Naive thymus-derived CD4-positive, alpha-beta T cell (primary cell): ENCODE measurements at regions not wholly inside any gene's neighbourhood (a gene's known extent, or its start where the extent isn't known, plus 50 kb on each side); places are given as distances from the start of the nearest gene placed in this dataset.

ENCODE experiments used
- ATAC-seq: fragments of 150-1000 bp; cut with Tn5 transposase; 2 replicates; pipeline ENCODE4 v1.10.0; 2021; ENCODE audit warnings: mild to moderate bottlenecking, moderate library complexity
- CTCF ChIA-PET: fragments of 350-600 bp; sonication (Branson Sonifier 250); formaldehyde crosslinking; loops from one replicate; lab custom pipeline; 2021; ENCODE audit warnings: antibody characterized with exemption; lab: Charles Lee
- POLR2A ChIA-PET: fragments of 350-600 bp; sonication (Branson Sonifier 250); formaldehyde crosslinking; loops from one replicate; lab custom pipeline; 2021; ENCODE audit warnings: antibody characterized with exemption, inconsistent platforms; lab: Charles Lee
- DNase-seq, 9 donors: peaks; one replicate each; pipeline versions ENCODE4 v3.0.0 to v3.0.0-alpha.2; 2020 to 2022; ENCODE audit warnings: mixed read lengths in 1 of 9
- H3K27ac ChIP-seq: one replicate; pipeline ENCODE4 v1.7.0; 2013; ENCODE audit warnings: mild to moderate bottlenecking, low read depth, low read length, moderate library complexity
- H3K27me3 ChIP-seq, 2 donors: one replicate each; pipeline ENCODE4 v1.7.0; 2013; ENCODE audit warnings: low read length in 2 of 2, mild to moderate bottlenecking in 2 of 2, moderate library complexity in 2 of 2; ENCODE audit not compliant: control insufficient read depth in 2 of 2, insufficient read depth in 2 of 2
- H3K36me3 ChIP-seq, 3 experiments: 1 replicate in 2 of 3; 2 replicates in 1 of 3; pipeline ENCODE4 v1.7.0; 2013; ENCODE audit warnings: low read length in 3 of 3, mild to moderate bottlenecking in 3 of 3, moderate library complexity in 1 of 3; ENCODE audit not compliant: insufficient read depth in 3 of 3, control insufficient read depth in 2 of 3
- H3K4me1 ChIP-seq, 2 donors: one replicate each; pipeline ENCODE4 v1.7.0; 2013; ENCODE audit warnings: low read length in 2 of 2, mild to moderate bottlenecking in 2 of 2, moderate library complexity in 1 of 2; ENCODE audit not compliant: control insufficient read depth in 2 of 2, insufficient read depth in 2 of 2
- H3K4me3 ChIP-seq: 2 replicates; pipeline ENCODE4 v1.7.0; 2013; ENCODE audit warnings: mild to moderate bottlenecking, low read length
- H3K9me3 ChIP-seq, 3 experiments: 1 replicate in 2 of 3; 2 replicates in 1 of 3; pipeline ENCODE4 v1.7.0; 2013; ENCODE audit warnings: low read length in 3 of 3; ENCODE audit not compliant: control insufficient read depth in 2 of 3
- H3K27ac Mint-ChIP-seq, 9 donors: one replicate each; pipeline ENCODE4 v1.8.0; 2020 to 2022; ENCODE audit warnings: mixed read lengths in 9 of 9, mild to moderate bottlenecking in 8 of 9, moderate library complexity in 5 of 9, inconsistent platforms in 2 of 9
- H3K27me3 Mint-ChIP-seq, 5 donors: one replicate each; pipeline ENCODE4 v1.8.0; 2021 to 2022; ENCODE audit warnings: mixed read lengths in 5 of 5, mild to moderate bottlenecking in 1 of 5
- H3K36me3 Mint-ChIP-seq, 5 donors: one replicate each; pipeline ENCODE4 v1.8.0; 2020 to 2022; ENCODE audit warnings: mixed read lengths in 5 of 5, mild to moderate bottlenecking in 3 of 5, inconsistent platforms in 1 of 5
- H3K4me1 Mint-ChIP-seq, 7 donors: one replicate each; pipeline ENCODE4 v1.8.0; 2020 to 2022; ENCODE audit warnings: mixed read lengths in 7 of 7, mild to moderate bottlenecking in 3 of 7, inconsistent platforms in 1 of 7
- H3K4me3 Mint-ChIP-seq, 10 donors: one replicate each; pipeline ENCODE4 v1.8.0; 2020 to 2022; ENCODE audit warnings: mild to moderate bottlenecking in 10 of 10, mixed read lengths in 10 of 10, moderate library complexity in 6 of 10, inconsistent platforms in 2 of 10
- H3K9me3 Mint-ChIP-seq, 11 donors: one replicate each; pipeline ENCODE4 v1.8.0; 2020 to 2022; ENCODE audit warnings: mixed read lengths in 11 of 11, mild to moderate bottlenecking in 4 of 11, inconsistent platforms in 1 of 11, moderate library complexity in 1 of 11
- intact Hi-C, 2 donors: fragments of 100-400 bp; cut with micrococcal nuclease; formaldehyde crosslinking; loops; one replicate each; pipeline ENCODE4 v1.15.1; 2023

GRCh38 chr16:31708348-31708747 is 165.3 kb upstream of the ZNF267 start:
- Mint-ChIP-seq H3K27ac (peak overlapping the region in 8 of 9 donors; percentile 31 to 93 (median 64)), H3K9me3 (no peaks in the 10 kb centered on the region), H3K36me3 (peaks cover 5 to 41% (median 16%) of the 10 kb centered on the region in 5 donors), H3K4me3 (peak overlapping the region in 4 of 10 donors; percentile 22 to 73 (median 30)), H3K4me1 (peaks cover 22 to 37% (median 34%) of the 10 kb centered on the region in 7 donors), H3K27me3 (no peaks in the 10 kb centered on the region)
- ChIA-PET POLR2A (interaction anchor here (1.2 to 2.0 kb wide), 2 partner anchors 10 to 12 kb away, joined by 3 to 7 read pairs; no protein-coding TSS in a partner anchor), CTCF (no interaction called here)
- H3K27ac ChIP-seq = no peak overlapping the region
- DNase-seq (peak in 3 of 9 donors; percentile 32 to 75 (median 35)), ATAC-seq (peak; percentile 44)
- H3K36me3 ChIP-seq = peaks cover 5 to 67% (median 29%) of the 10 kb centered on the region in 3 experiments
- no peaks in the 10 kb centered on the region for H3K27me3 ChIP-seq
- H3K4me3 ChIP-seq = no peak overlapping the region
- peaks cover 0 to 15% of the 10 kb centered on the region in 2 donors for H3K4me1 ChIP-seq
- intact Hi-C loops = no loop called here
- no peaks in the 10 kb centered on the region for H3K9me3 ChIP-seq

- peak overlapping the region in 8 of 9 donors; percentile 31 to 93 (median 76) for H3K27ac Mint-ChIP-seq
- peak overlapping the region in 1 of 10 donors; percentile 4 for H3K4me3 Mint-ChIP-seq
- no peak overlapping the region for H3K4me3 ChIP-seq
- peaks cover 24 to 43% (median 37%) of the 10 kb centered on the region in 7 donors for H3K4me1 Mint-ChIP-seq
- no peak for ATAC-seq
- peaks cover under 1 to 19% of the 10 kb centered on the region in 2 donors for H3K4me1 ChIP-seq
- ChIA-PET POLR2A (interaction anchor here (1.2 to 2.0 kb wide), 2 partner anchors 11 to 13 kb away, joined by 3 to 7 read pairs; no protein-coding TSS in a partner anchor), CTCF (no interaction called here)
- peaks cover 5 to 61% (median 21%) of the 10 kb centered on the region in 3 experiments for H3K36me3 ChIP-seq
- H3K27ac ChIP-seq = no peak overlapping the region
- no peak for DNase-seq
- no peaks in the 10 kb centered on the region for H3K27me3 Mint-ChIP-seq
- peaks cover 5 to 37% (median 17%) of the 10 kb centered on the region in 5 donors for H3K36me3 Mint-ChIP-seq
- H3K27me3 ChIP-seq = no peaks in the 10 kb centered on the region
- intact Hi-C loops = no loop called here
- no peaks in the 10 kb centered on the region for H3K9me3 Mint-ChIP-seq
- no peaks in the 10 kb centered on the region for H3K9me3 ChIP-seq
These were observed 164.4 kb upstream of the ZNF267 start for GRCh38 chr16:31709181-31709580.

GRCh38 chr16:31710134-31710533 is 163.5 kb upstream of the ZNF267 start:
- intact Hi-C loops = loop anchor here (5.0 to 10.0 kb wide), 3 partner anchors 233 to 638 kb away; partner anchors contain the start of genes FUS (in 1 of the 2), ZNF646 (in 1 of the 2) and ZNF668 (in 1 of the 2)
- Histone ChIP-seq H3K27ac (no peak overlapping the region), H3K4me1 (peaks cover 10 to 28% of the 10 kb centered on the region in 2 donors), H3K27me3 (no peaks in the 10 kb centered on the region), H3K9me3 (no peaks in the 10 kb centered on the region), H3K36me3 (peaks cover 5 to 52% (median 11%) of the 10 kb centered on the region in 3 experiments), H3K4me3 (no peak overlapping the region)
- H3K27ac Mint-ChIP-seq = peak overlapping the region in 3 of 9 donors; percentile 31 to 93 (median 74)
- ChIA-PET CTCF (interaction anchor here (1.8 kb wide), 1 partner anchor 8 kb away, joined by 7 read pairs; no protein-coding TSS in a partner anchor), POLR2A (interaction anchor here (1.0 to 1.1 kb wide), 2 partner anchors 8 to 14 kb away, joined by 4 read pairs; no protein-coding TSS in a partner anchor)
- no peak for ATAC-seq
- peaks cover 34 to 53% (median 47%) of the 10 kb centered on the region in 7 donors for H3K4me1 Mint-ChIP-seq
- H3K9me3 Mint-ChIP-seq = no peaks in the 10 kb centered on the region
- no peak overlapping the region for H3K4me3 Mint-ChIP-seq
- DNase-seq = no peak
- H3K36me3 Mint-ChIP-seq = peaks cover 5 to 35% (median 23%) of the 10 kb centered on the region in 5 donors
- no peaks in the 10 kb centered on the region for H3K27me3 Mint-ChIP-seq

GRCh38 chr16:31710880-31711279 is 162.7 kb upstream of the ZNF267 start:
- DNase-seq (no peak), ATAC-seq (no peak)
- ChIA-PET POLR2A (interaction anchor here (1.0 to 1.4 kb wide), 3 partner anchors 9 to 15 kb away, joined by 4 read pairs; no protein-coding TSS in a partner anchor), CTCF (interaction anchor here (1.8 kb wide), 1 partner anchor 9 kb away, joined by 7 read pairs; no protein-coding TSS in a partner anchor)
- H3K4me1 ChIP-seq = peaks cover 15 to 36% of the 10 kb centered on the region in 2 donors
- no peak overlapping the region for H3K4me3 ChIP-seq
- Mint-ChIP-seq H3K4me3 (no peak overlapping the region), H3K27ac (peak overlapping the region in 3 of 9 donors; percentile 49 to 72 (median 65)), H3K4me1 (peaks cover 40 to 60% (median 54%) of the 10 kb centered on the region in 7 donors), H3K9me3 (no peaks in the 10 kb centered on the region), H3K27me3 (no peaks in the 10 kb centered on the region), H3K36me3 (peaks cover 5 to 36% (median 30%) of the 10 kb centered on the region in 5 donors)
- H3K9me3 ChIP-seq = no peaks in the 10 kb centered on the region
- H3K27me3 ChIP-seq = no peaks in the 10 kb centered on the region
- intact Hi-C loops = loop anchor here (5.0 to 10.0 kb wide), 3 partner anchors 234 to 639 kb away; partner anchors contain the start of genes FUS (in 1 of the 2), ZNF646 (in 1 of the 2) and ZNF668 (in 1 of the 2)
- peaks cover 5 to 44% (median 7%) of the 10 kb centered on the region in 3 experiments for H3K36me3 ChIP-seq
- H3K27ac ChIP-seq = no peak overlapping the region

- peaks cover 41 to 65% (median 59%) of the 10 kb centered on the region in 7 donors for H3K4me1 Mint-ChIP-seq
- peaks cover 5 to 38% (median 30%) of the 10 kb centered on the region in 5 donors for H3K36me3 Mint-ChIP-seq
- no peaks in the 10 kb centered on the region for H3K9me3 Mint-ChIP-seq
- H3K27ac Mint-ChIP-seq = peak overlapping the region in 5 of 9 donors; percentile 65 to 99 (median 98)
- H3K4me1 ChIP-seq = peaks cover 15 to 38% of the 10 kb centered on the region in 2 donors
- CTCF ChIA-PET = interaction anchor here (1.8 kb wide), 1 partner anchor 9 kb away, joined by 7 read pairs; no protein-coding TSS in a partner anchor
- H3K27me3 Mint-ChIP-seq = no peaks in the 10 kb centered on the region
- H3K36me3 ChIP-seq = peaks cover 2 to 39% (median 7%) of the 10 kb centered on the region in 3 experiments
- POLR2A ChIA-PET = interaction anchor here (1.1 to 4.7 kb wide), 3 partner anchors 11 to 16 kb away, joined by 4 to 74 read pairs (median 4); no protein-coding TSS in a partner anchor
- intact Hi-C loops = loop anchor here (5.0 to 10.0 kb wide), 3 partner anchors 234 to 639 kb away; partner anchors contain the start of genes FUS (in 1 of the 2), ZNF646 (in 1 of the 2) and ZNF668 (in 1 of the 2)
- H3K27ac ChIP-seq = no peak overlapping the region
- ATAC-seq = no peak
- no peak overlapping the region for H3K4me3 Mint-ChIP-seq
- no peak overlapping the region for H3K4me3 ChIP-seq
- H3K27me3 ChIP-seq = no peaks in the 10 kb centered on the region
- no peaks in the 10 kb centered on the region for H3K9me3 ChIP-seq
- DNase-seq = no peak
These were observed 162.2 kb upstream of the ZNF267 start for GRCh38 chr16:31711344-31711845.

GRCh38 chr16:31712064-31712540 is 161.5 kb upstream of the ZNF267 start:
- peaks cover 5 to 44% (median 30%) of the 10 kb centered on the region in 5 donors for H3K36me3 Mint-ChIP-seq
- intact Hi-C loops = loop anchor here (5.0 to 10.0 kb wide), 3 partner anchors 235 to 640 kb away; partner anchors contain the start of genes FUS (in 1 of the 2), ZNF646 (in 1 of the 2) and ZNF668 (in 1 of the 2)
- no peaks in the 10 kb centered on the region for H3K27me3 Mint-ChIP-seq
- H3K27ac Mint-ChIP-seq = peak overlapping the region in 8 of 9 donors; percentile 13 to 99 (median 62)
- H3K9me3 Mint-ChIP-seq = no peaks in the 10 kb centered on the region
- Histone ChIP-seq H3K9me3 (no peaks in the 10 kb centered on the region), H3K27ac (no peak overlapping the region), H3K27me3 (no peaks in the 10 kb centered on the region), H3K4me3 (no peak overlapping the region), H3K4me1 (peaks cover 15 to 38% of the 10 kb centered on the region in 2 donors), H3K36me3 (peaks cover 0 to 32% (median 3%) of the 10 kb centered on the region in 3 experiments)
- peak overlapping the region in 9 of 10 donors; percentile 15 to 99 (median 56) for H3K4me3 Mint-ChIP-seq
- CTCF ChIA-PET = no interaction called here
- DNase-seq = no peak
- peaks cover 41 to 70% (median 63%) of the 10 kb centered on the region in 7 donors for H3K4me1 Mint-ChIP-seq
- POLR2A ChIA-PET = interaction anchor here (0.7 to 4.7 kb wide), 5 partner anchors 9 to 204 kb away, joined by 3 to 74 read pairs (median 8); partner anchors contain the start of gene RUSF1
- ATAC-seq = no peak
